ENCODE measurements at regions not wholly inside any gene's neighbourhood (a gene's known extent, or its start where the extent isn't known, plus 50 kb on each side); places are given as distances from the start of the nearest gene placed in this dataset.

GRCh38 chr3:130627882-130628281 lies 110.9 kb downstream of the COL6A6 start:
- TF ChIP-seq CTCF (IDR thresholded peaks at IDR 0.05; ENCODE audit: low read depth, low read length) (no peak), MAX (IDR thresholded peaks at IDR 0.05; ENCODE audit: low read depth, low read length) (no peak), POLR2A (IDR thresholded peaks at IDR 0.05; ENCODE audit: extremely low read depth, insufficient read length) (no peak)

Data from NB4 (cell line).